Thyroid gland (tissue), 4 donors: ENCODE measurements at regions not wholly inside any gene's neighbourhood (a gene's known extent, or its start where the extent isn't known, plus 50 kb on each side); places are given as distances from the start of the nearest gene placed in this dataset.

Experiments
- CTCF ChIP-seq, 6 experiments: fragments of 200-600 bp in 3 of 6; fragments of 450-650 bp in 3 of 6; sonication (generic) in 3 of 6; IDR thresholded peaks; one replicate each; pipeline ENCODE4 v1.5.1; 2016 to 2019; ENCODE audit warnings: antibody characterized with exemption in 6 of 6, mild to moderate bottlenecking in 2 of 6, inconsistent platforms in 1 of 6, moderate library complexity in 1 of 6
- POLR2A ChIP-seq, 2 donors: fragments of 450-650 bp; IDR thresholded peaks; one replicate each; pipeline ENCODE4 v1.6.1; 2017; ENCODE audit warnings: antibody characterized with exemption in 2 of 2, mild to moderate bottlenecking in 2 of 2, moderate library complexity in 1 of 2

GRCh38 chr5:17816944-17817343 lies 182.7 kb downstream of the TAF11L14 start:
- TF ChIP-seq CTCF (IDR thresholded peaks at IDR 0.05) (no peak), POLR2A (IDR thresholded peaks at IDR 0.05) (no peak)
